NOMO-1 treated with dmso at 0.1 percent for 144 hours (cell line): ENCODE measurements at regions not wholly inside any gene's neighbourhood (a gene's known extent, or its start where the extent isn't known, plus 50 kb on each side); places are given as distances from the start of the nearest gene placed in this dataset.
"Not testable (repeated sequence)": the region's sequence is repeated elsewhere in the genome, so short reads cannot be mapped to it uniquely, and the experiment has no call there.

Experiments
- DNase-seq: peaks from one replicate; lab custom pipeline; 2025; ENCODE audit not compliant: unreplicated experiment; lab: John Stamatoyannopoulos, UW

DNA sequence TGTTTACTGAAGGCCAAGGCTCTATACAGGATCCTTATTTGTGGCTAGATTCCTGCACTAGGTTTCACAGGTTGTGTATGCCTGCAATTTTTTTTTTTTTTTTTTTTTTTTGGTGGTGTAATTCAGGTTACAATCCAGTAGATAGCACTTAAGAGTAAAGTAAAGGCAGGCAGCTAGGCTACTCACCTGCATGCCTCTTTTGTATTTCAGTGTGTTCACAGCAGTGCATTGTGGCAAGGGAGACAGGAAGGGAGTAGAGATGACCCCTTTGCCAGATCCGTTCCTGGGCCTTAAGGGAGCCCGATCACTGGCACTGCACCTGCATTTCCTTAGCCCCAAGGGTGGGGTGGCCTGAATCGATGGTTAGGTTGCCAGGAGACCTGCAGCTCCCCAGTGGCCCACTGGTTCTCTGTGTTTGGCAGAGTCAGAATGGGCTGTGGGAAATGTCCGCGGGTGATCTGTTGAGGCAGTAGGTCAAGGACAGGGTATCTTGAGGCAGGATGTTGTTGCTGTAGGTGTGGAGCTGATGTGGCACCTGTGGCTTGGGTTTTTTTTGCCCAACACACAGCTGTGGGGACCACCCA is 374.9 kb upstream of the AADAT start:
- DNase-seq, result no peak

DNA sequence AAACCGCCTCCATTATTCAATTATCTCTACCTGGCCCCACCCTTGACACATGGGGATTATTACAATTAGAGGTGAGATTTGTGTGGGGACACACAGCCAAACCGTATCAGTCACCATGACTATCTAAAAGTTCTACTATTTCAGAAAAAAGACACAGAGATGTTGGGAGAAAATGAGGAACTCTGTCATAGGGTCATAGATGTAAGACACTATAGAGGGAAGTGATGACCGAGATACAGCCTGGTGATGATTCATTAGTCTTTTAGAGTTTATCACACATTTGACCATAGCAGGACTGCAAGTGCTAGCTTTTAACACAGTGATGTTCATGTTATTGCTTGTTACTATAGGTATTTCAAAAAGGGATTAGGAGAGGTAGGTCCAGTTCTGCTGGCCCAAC is 357.0 kb upstream of the AADAT start:
- DNase-seq, result no peak

DNA sequence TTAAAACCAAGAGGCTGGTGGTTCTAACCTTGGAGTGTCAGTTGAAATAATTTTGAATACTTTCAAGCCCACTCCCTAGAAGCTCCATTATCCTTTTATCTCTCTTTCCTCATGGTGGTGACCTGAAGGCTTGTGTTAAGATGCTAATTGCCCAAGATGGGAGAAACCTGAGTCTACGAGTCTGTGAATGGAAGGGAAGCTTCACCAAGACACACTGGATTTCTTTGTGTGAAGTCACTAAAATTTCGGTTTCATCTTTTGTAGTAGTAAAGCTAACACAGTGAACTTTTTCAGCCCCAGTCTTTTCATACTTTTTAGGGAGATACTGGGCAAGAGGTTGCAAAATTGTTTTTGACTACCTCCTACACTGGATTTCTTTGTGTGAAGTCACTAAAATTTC is 351.4 kb upstream of the AADAT start:
- DNase-seq, result not testable (repeated sequence)

DNA sequence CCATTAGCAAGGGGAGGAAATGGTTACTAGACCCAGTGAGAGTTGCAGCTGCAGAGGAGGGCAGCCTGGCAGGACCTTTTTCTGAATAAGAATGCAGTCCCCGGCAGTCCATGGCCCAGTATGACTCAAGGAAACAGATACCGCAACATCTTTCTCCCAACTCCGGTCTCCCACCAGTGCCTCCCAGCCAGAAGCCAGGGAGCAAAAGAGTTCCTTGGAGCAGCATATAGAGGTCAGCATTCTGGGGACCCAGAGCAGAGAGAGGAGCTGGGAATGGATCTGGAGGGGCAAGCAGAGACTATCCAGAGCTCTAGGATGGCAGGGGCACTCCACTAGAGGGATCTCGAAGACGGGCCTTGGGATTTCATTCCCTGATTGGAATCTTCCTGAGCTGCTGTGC is 339.2 kb upstream of the AADAT start:
- no peak for DNase-seq

DNA sequence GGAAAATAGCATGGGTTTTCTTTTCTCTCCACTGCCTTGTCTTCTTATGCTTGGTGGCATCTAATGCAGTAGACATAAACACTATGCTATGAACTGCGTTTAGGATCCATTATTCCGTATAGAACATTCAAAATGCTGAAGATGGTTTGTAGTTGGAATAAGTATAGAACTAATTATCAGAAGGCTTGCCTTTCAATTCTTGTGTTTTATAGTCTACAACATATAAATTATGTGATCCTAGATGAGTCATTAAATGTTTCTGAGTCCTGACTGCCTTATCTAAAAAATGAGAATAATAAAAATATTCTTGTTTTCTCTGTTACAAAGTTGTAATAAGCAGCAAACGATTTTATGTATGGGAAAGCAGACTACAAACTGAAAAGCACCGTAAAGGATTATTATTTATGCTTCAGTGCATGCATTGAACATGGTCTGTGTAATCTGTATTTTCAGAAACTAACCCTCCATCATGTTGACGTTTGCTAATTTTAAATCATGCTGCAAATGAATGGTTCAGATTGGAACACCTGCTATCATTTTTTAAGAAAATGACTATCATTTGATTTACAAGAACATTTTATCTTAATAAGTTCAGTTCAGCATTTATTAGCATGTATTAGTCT is 335.9 kb upstream of the AADAT start:
- no peak for DNase-seq

DNA sequence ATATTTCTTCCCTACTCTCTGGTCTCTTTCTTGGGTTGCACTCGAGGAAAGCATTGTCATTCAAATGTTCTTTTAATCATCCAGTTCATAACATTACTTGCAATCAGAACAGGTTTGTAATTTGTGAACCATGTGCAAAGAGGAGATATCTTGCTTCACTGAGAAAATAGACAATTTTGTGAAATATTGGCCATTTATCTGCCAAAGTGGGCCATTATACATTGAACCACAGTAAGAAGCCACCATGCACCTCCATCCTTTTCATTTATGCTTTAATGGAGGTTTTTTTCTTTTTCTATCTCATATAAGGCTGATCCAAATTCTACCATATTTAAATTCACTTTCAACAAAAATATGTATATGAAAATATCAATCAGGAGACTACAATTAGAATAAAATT is 335.3 kb upstream of the AADAT start:
- no peak for DNase-seq

DNA sequence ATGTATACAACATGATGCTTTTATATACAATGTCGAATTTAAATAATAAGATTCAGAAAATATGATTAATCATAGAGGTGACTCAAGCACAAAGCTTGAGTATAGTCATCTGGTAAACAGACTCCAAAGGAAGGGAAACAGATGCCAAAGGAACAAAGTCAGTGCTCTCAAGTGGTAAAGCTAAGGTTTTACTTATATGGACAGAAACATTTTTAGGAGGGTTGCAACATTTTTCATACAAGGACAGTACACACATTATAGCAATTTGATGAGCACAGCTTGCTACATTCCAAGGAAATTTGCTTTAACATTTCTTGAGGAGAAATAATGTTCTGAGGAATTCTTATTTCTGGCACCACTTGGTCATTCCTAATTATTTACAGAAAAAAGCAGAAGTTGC is 333.4 kb upstream of the AADAT start:
- no peak for DNase-seq

DNA sequence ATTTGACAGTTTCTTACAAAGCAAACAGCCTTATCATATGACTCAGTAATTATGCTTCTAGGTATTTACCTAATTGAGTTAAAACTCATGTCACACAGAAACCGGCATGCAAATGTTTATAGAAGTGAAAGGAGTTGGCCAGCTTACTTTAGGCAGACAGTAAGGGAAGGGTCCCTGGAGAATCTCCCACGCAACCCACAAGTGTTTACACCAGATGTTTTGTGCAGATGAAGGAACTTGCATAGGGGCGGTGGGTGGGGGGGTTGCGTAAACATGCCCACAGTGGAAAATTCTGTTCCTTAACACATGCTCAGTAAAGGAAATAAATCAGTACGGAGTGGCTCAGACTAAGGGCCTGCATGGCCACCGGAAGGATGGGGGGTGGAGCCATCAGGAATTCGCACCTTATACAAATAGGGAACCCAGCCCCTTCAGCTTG is 330.5 kb upstream of the AADAT start:
- no peak for DNase-seq

DNA sequence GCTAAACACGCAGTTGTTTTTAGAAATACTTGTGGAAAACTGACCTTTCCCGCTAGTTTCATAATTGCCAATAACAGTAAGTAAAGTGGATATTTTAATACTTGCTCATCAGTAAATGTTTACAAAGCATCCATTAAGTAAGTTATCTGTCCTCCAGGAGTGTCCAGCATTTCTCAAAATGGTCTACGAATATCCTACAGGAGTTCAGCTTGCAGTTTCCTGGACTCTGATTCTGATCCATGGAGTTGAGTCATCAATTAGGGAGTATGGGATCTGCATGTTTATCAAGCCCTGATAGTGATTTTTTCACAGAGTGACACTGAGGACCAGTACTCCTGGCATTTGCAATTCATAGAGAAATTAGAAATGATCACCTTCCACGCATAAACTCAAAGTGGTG is 325.2 kb upstream of the AADAT start:
- no peak for DNase-seq

DNA sequence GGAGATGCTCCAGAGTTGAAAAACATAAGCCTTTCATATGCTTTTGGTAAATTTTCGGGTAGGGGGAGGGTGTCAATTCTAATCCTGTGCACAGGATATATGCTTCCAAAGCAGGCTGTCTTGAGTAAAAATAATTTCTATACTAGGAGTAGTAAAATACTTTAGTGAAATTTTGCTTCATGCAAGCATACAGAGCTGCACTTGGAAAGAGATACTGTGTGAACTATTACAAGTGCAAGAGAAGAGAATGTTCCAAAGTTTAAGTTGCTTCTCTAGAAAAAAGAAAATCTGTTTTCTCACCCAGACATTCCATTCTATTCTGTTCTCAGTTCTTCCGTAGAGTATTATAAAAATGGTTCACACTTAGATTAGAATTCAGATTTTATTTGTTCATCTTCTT is 324.6 kb upstream of the AADAT start:
- no peak for DNase-seq

DNA sequence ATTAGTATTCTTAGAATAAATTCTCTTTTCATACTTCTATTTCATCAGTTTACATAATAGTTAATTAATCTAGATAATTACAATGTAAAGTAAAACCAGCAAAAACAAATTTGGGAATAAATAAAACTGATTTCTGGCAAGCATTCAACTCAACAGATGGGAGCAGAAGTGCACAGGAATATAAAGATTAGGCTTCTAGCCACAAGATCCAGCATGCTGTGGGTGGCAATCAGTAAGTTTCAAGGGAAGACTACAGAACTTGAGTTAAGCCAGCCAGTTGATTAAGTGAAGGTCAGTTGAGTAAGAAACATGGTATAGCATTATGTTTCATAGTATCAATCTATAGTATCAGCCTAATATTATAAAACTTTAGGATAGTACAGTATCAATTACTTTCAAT is 324.2 kb upstream of the AADAT start:
- DNase-seq, result no peak

DNA sequence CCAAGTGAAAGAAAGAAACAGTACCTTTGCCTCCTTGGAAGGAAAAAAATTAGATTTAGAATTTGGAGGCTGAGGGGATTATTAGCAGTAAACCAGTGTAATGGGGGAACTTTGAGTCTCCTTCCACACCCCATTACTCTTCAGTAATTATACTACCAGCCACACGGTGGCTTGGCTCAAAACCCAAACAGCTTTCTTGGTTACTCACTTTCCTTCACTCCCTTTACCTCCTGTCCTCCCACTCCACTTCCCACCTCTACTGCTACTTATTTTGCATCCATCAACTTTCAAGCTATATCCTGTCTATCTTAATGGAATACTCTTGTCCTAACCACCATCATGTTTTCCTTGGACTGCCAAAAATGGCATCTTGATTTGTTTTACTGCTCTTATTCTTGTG is 310.6 kb upstream of the AADAT start:
- no peak for DNase-seq

DNA sequence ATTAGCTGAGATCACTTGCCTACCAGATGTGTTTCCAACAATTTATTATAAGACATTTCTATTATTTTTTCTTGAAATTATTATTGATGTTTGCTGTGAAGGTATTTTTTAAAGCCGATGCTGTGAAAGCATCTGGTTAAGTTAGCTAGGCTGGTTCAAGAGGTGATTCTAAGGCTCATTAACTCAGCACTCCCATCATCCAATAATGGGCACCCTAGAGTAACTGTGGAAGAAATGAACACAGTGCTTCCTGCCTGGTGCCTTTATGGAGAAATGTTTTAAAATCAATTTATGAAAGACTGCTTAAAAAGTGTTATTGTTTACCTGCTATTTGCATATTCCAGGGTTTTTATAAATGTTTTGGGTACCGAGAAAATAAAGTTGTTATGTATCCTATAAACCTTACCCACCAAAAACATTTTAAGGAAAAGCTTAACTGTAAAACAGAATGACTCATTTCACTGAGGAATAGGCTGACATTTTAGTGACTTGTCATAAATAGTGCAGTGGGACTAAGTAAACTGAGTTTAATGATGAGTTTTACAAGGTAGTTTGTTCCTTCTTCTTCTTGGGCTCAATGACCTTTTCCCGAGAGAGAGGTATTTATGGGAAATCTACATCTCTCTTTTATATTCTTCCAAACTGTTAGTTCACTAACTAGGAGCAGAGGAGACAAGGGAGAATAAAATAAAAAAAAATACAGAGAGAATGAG is 310.0 kb upstream of the AADAT start:
- no peak for DNase-seq

DNA sequence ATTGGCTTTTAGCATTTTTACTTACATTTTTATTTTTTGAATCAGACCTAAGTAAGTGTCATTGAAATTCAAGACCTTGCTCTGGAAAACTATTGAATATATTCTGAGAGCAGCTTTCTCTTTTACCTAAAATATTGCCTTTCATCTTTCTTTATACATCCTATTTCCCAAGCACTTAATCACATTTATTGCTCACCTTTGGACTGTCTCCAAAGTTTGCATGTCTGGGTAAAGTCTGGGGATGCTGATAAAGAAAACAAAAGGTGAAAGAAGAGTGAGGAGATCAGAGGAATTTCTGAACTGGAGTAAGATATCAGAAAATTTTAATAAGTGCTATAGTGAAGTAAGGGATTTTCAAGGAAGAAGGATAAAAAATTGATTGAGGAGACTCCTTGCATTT is 308.5 kb upstream of the AADAT start:
- DNase-seq, result no peak

DNA sequence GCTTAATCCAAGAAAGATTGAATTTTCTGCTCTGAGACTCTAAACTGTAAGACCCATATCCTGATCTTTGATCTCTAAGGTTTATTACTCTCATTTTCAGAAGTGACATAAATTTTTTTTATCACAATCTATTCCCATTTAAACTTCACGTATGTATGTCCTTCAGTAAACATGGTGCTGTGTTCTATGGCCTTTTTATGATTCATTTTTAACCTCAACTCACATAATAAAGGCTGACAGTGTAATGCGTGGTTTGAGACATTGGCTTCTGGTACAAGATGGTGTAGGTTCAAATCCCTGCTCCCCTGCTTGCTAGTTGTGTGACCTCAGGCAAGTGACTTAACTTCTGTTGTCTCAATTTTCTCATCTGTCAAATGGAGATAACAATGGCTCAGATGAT is 306.0 kb upstream of the AADAT start:
- DNase-seq, result no peak

DNA sequence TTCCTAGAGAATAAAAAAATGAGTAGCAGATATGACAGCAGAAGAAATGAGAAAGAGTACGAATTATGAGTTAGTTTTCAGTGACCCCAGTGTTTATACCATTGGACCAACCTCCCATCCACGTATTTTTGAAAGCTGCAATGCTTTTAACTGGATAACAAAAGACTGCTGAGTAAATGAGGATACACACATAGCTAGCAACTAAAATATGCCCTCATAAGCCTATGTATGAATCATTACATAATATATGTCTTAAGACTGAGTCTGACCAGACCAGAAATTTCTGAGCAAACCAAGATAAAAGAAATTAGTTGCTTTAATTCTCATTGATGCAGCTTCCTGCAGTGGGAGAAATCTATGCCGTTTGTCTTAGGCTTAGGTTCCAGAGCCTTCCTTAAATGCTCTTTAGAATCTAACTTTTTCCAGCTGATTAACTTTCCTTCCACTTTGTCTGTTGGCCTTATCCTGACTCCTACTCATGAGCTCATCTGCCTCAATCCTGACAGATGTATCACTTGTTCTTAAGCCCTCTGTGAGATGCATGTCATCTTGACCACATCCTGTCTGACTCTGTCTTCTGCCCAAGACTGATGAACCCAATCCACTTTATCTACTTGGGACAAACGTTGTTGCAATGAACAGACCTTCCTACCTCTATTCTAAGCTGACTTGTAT is 301.4 kb upstream of the AADAT start:
- DNase-seq, result no peak

DNA sequence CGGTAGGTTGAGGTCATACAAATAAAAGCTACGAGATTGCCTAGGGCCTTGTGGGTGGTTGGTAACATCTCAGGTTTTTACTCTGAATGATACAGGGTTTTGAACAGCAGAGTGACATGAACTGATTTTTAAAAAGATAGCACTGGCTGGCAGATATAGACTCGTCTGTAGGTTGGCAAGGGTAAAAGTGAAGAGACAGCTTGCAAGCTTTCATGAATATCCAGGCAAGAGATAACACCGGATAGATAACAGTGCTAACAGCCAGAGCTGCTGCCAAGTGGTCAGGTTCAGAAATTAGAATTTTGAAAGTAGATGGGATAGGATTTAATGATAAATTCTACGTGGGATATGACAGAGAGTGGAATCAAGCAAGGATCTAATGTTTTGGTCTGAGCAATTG is 299.7 kb upstream of the AADAT start:
- no peak for DNase-seq

DNA sequence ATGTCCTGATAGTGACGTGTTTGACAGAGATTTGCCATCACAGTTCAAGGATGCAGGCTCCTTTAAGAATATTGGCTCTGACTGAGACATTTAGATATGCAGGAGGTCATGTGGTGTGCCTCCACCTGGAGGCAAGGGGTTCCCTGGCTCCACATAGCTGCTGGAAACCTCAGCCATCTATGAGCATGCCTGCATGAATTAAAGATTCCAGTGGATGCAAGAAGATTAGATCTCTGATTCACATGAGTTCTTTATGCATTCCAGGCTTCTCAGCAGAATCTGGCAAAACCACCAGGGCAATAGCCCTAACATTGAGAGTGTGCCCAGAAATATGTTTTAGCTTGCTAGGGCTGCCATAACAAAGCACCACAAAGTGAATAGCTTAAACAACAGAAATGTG is 298.5 kb upstream of the AADAT start:
- no peak for DNase-seq

DNA sequence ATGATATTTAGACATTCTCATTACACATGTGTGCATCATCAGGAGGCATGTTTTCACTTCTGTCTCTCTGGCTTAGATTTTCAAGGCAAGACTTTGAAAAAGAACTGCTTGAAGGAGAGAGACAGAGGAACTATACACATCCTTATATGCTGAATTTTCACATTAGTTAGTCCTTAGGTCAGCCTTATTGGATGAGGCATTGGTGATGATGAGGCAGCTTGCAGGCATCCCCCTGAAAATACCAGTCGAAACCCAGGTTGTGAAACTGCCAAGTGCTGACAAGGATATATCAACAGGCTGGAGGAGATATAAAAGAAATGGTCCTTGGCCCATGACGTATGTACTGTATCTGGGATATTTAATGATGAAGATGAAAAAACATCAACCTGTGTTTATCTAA is 297.2 kb upstream of the AADAT start:
- DNase-seq, result no peak

DNA sequence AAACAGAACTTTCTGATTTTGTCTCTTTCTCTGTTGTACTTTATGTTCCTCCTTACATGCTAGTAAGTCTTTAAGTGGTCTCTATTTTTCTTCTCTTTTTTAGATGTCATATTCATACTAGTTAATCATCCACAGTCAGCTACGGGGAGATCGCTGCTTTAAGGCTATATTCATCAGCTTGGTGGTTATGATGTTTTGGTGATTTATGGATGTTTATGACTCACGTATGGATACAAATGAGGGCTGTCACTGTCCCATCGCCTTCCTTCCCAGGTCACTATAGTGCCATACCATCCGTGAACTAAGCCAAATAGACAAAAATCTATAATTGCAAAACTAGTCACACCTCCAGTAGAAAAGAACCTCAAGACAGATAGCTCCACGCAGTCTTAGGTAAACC is 296.8 kb upstream of the AADAT start:
- DNase-seq, result no peak

DNA sequence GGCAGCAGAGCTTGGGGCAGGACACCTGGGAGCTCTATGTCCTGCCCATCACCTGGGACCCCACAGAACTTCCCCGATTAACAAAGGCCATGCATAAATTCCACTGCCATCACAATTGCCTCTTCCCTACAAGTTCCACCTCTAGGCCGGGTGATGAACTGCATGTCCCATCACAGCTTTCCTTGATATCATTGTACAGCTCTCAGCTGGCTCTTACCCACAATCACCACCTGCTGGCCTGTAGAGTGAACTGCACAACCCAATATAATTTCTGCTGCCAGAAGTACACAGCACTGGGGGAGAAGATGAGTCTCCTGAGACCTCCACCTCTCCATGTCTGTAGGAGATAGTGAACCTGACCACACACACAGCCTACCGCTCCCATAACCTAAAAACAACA is 285.0 kb upstream of the AADAT start:
- DNase-seq, result no peak

DNA sequence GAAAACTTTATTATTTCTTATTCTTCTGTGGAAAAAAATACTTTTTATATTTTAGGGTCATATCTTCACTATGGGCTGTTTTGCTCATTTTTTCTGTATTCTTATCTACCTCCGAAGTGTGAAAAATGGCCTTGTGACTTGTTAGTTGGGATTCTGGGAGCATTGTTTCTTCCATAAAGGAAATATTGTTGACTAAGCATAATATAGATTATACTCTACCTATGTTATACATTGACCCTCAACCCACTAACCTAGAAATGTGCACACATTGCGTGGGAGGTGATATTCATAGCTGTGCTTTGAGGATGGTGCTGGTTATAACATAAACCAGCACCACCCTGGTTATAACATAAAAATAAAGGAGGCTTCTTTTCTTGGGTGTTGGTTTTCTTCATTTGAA is 259.2 kb upstream of the AADAT start:
- DNase-seq, result no peak
